ENCODE measurements at regions not wholly inside any gene's neighbourhood (a gene's known extent, or its start where the extent isn't known, plus 50 kb on each side); places are given as distances from the start of the nearest gene placed in this dataset.

- TF ChIP-seq POLR2A (IDR thresholded peaks at IDR 0.05) (no peak), CTCF (IDR thresholded peaks at IDR 0.05) (no peak)
Observed at GRCh38 chr7:19336836-19337383, 191.7 kb upstream of the FERD3L start.
